ENCODE measurements at regions not wholly inside any gene's neighbourhood (a gene's known extent, or its start where the extent isn't known, plus 50 kb on each side); places are given as distances from the start of the nearest gene placed in this dataset.

DNA sequence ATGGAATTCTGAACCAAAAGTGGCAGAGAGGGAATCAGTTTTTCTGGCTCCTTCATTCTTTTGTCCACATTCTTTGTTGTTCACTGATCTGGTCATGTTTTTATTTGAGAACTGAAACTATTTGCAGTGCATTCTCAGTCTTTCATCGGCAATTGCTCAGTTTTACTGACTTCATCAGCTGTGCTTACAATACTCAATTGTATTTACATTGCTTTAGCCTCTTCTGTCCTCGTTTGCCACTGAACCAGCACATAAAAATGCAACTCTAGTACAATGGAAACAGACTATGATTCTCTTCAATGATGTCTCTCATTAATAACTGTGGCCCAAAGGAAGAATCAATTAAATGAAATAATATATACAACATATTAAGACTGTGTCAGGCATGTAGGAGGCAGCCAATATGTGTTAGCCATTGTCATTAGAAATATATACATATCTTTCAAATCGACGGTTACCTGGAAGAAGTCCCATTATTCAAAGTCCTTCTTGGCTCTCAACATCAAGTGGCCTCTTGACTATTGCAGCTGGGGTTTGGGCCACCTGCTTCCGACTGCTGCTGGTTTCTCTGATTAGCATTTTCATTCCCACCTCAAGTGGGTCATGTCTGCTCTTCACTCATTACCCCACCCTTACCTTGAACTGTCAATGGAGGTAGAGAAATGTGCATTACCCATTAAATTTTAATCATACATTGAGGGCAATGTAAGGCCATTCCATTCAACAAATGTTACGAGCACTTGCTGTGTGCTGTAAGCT, 600.1 kb downstream of the INSC start:
- Histone ChIP-seq H3K9me3 (ENCODE audit: control insufficient read depth, insufficient read depth, low read length) (no peaks in the 10 kb centered on the region), H3K27me3 (ENCODE audit: control insufficient read depth, insufficient read depth, low read length) (peaks cover 9% of the 10 kb centered on the region), H3K4me1 (ENCODE audit: control insufficient read depth, insufficient read depth, low read length) (peaks cover 11% of the 10 kb centered on the region), H3K4me3 (ENCODE audit: low read depth, low read length) (no peak overlapping the region), H3K36me3 (ENCODE audit: control insufficient read depth, insufficient read depth, low read length) (no peaks in the 10 kb centered on the region), H3K9ac (ENCODE audit: low read depth, low read length) (no peak overlapping the region)

GRCh38 chr11:15716550-15716949, 601.8 kb downstream of the INSC start:
- Histone ChIP-seq H3K4me3 (ENCODE audit: low read depth, low read length) (no peak overlapping the region), H3K4me1 (ENCODE audit: control insufficient read depth, insufficient read depth, low read length) (peaks cover 1% of the 10 kb centered on the region), H3K27me3 (ENCODE audit: control insufficient read depth, insufficient read depth, low read length) (no peaks in the 10 kb centered on the region), H3K36me3 (ENCODE audit: control insufficient read depth, insufficient read depth, low read length) (peaks cover 2% of the 10 kb centered on the region), H3K9ac (ENCODE audit: low read depth, low read length) (no peak overlapping the region), H3K9me3 (ENCODE audit: control insufficient read depth, insufficient read depth, low read length) (no peaks in the 10 kb centered on the region)

GRCh38 chr11:15720460-15720859, 605.7 kb downstream of the INSC start:
- no peaks in the 10 kb centered on the region for H3K27me3 ChIP-seq (ENCODE audit: control insufficient read depth, insufficient read depth, low read length)
- no peaks in the 10 kb centered on the region for H3K4me1 ChIP-seq (ENCODE audit: control insufficient read depth, insufficient read depth, low read length)
- H3K9ac ChIP-seq (ENCODE audit: low read depth, low read length), result no peak overlapping the region
- peaks cover 2% of the 10 kb centered on the region for H3K36me3 ChIP-seq (ENCODE audit: control insufficient read depth, insufficient read depth, low read length)
- H3K4me3 ChIP-seq (ENCODE audit: low read depth, low read length), result no peak overlapping the region
- no peaks in the 10 kb centered on the region for H3K9me3 ChIP-seq (ENCODE audit: control insufficient read depth, insufficient read depth, low read length)

DNA sequence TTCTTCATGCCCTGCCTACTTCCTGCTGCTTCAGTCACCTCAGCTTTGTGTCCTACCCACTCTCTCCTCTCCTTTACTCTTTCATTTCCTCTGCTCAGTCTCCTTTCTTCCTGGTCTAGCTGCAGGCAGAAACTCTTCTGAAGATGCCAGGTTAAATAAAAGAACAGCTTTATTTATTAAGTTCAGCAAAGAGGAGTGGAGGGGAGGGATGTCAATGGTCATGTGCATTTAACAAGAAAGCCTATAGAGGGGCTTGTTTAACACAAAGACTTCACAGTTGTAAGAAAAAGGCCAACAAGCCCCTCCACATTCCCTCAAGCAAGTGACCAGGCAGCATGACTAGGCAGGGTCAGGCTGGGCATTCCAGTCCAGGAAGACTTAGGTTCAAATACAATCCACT, 609.2 kb downstream of the INSC start:
- H3K36me3 ChIP-seq (ENCODE audit: control insufficient read depth, insufficient read depth, low read length), result peaks cover 2% of the 10 kb centered on the region
- H3K4me3 ChIP-seq (ENCODE audit: low read depth, low read length), result no peak overlapping the region
- no peak overlapping the region for H3K9ac ChIP-seq (ENCODE audit: low read depth, low read length)
- H3K27me3 ChIP-seq (ENCODE audit: control insufficient read depth, insufficient read depth, low read length), result no peaks in the 10 kb centered on the region
- H3K4me1 ChIP-seq (ENCODE audit: control insufficient read depth, insufficient read depth, low read length), result no peaks in the 10 kb centered on the region
- H3K9me3 ChIP-seq (ENCODE audit: control insufficient read depth, insufficient read depth, low read length), result no peaks in the 10 kb centered on the region

GRCh38 chr11:15724601-15725000, 609.9 kb downstream of the INSC start:
- Histone ChIP-seq H3K9ac (ENCODE audit: low read depth, low read length) (no peak overlapping the region), H3K27me3 (ENCODE audit: control insufficient read depth, insufficient read depth, low read length) (no peaks in the 10 kb centered on the region), H3K4me1 (ENCODE audit: control insufficient read depth, insufficient read depth, low read length) (no peaks in the 10 kb centered on the region), H3K4me3 (ENCODE audit: low read depth, low read length) (no peak overlapping the region), H3K36me3 (ENCODE audit: control insufficient read depth, insufficient read depth, low read length) (peaks cover 2% of the 10 kb centered on the region), H3K9me3 (ENCODE audit: control insufficient read depth, insufficient read depth, low read length) (no peaks in the 10 kb centered on the region)

- no peak overlapping the region for H3K4me3 ChIP-seq (ENCODE audit: low read depth, low read length)
- peaks cover 2% of the 10 kb centered on the region for H3K36me3 ChIP-seq (ENCODE audit: control insufficient read depth, insufficient read depth, low read length)
- H3K27me3 ChIP-seq (ENCODE audit: control insufficient read depth, insufficient read depth, low read length), result no peaks in the 10 kb centered on the region
- no peak overlapping the region for H3K9ac ChIP-seq (ENCODE audit: low read depth, low read length)
- H3K9me3 ChIP-seq (ENCODE audit: control insufficient read depth, insufficient read depth, low read length), result no peaks in the 10 kb centered on the region
- H3K4me1 ChIP-seq (ENCODE audit: control insufficient read depth, insufficient read depth, low read length), result no peaks in the 10 kb centered on the region
These were observed 610.5 kb downstream of the INSC start for GRCh38 chr11:15725246-15725645.

GRCh38 chr11:15726221-15726746, 611.6 kb downstream of the INSC start:
- Histone ChIP-seq H3K9ac (ENCODE audit: low read depth, low read length) (no peak overlapping the region), H3K9me3 (ENCODE audit: control insufficient read depth, insufficient read depth, low read length) (no peaks in the 10 kb centered on the region), H3K36me3 (ENCODE audit: control insufficient read depth, insufficient read depth, low read length) (no peaks in the 10 kb centered on the region), H3K4me3 (ENCODE audit: low read depth, low read length) (no peak overlapping the region), H3K4me1 (ENCODE audit: control insufficient read depth, insufficient read depth, low read length) (no peaks in the 10 kb centered on the region), H3K27me3 (ENCODE audit: control insufficient read depth, insufficient read depth, low read length) (no peaks in the 10 kb centered on the region)

- Histone ChIP-seq H3K27me3 (ENCODE audit: control insufficient read depth, insufficient read depth, low read length) (no peaks in the 10 kb centered on the region), H3K4me3 (ENCODE audit: low read depth, low read length) (no peak overlapping the region), H3K9me3 (ENCODE audit: control insufficient read depth, insufficient read depth, low read length) (no peaks in the 10 kb centered on the region), H3K4me1 (ENCODE audit: control insufficient read depth, insufficient read depth, low read length) (no peaks in the 10 kb centered on the region), H3K9ac (ENCODE audit: low read depth, low read length) (no peak overlapping the region), H3K36me3 (ENCODE audit: control insufficient read depth, insufficient read depth, low read length) (no peaks in the 10 kb centered on the region)
These were observed 612.3 kb downstream of the INSC start for GRCh38 chr11:15726893-15727519.

- H3K9ac ChIP-seq (ENCODE audit: low read depth, low read length), result no peak overlapping the region
- no peaks in the 10 kb centered on the region for H3K36me3 ChIP-seq (ENCODE audit: control insufficient read depth, insufficient read depth, low read length)
- H3K27me3 ChIP-seq (ENCODE audit: control insufficient read depth, insufficient read depth, low read length), result no peaks in the 10 kb centered on the region
These were observed 612.8 kb downstream of the INSC start for GRCh38 chr11:15727520-15727914.

GRCh38 chr11:15728207-15728606, 613.5 kb downstream of the INSC start:
- Histone ChIP-seq H3K27me3 (ENCODE audit: control insufficient read depth, insufficient read depth, low read length) (no peaks in the 10 kb centered on the region), H3K4me3 (ENCODE audit: low read depth, low read length) (no peak overlapping the region), H3K4me1 (ENCODE audit: control insufficient read depth, insufficient read depth, low read length) (no peaks in the 10 kb centered on the region), H3K36me3 (ENCODE audit: control insufficient read depth, insufficient read depth, low read length) (no peaks in the 10 kb centered on the region), H3K9ac (ENCODE audit: low read depth, low read length) (no peak overlapping the region), H3K9me3 (ENCODE audit: control insufficient read depth, insufficient read depth, low read length) (no peaks in the 10 kb centered on the region)

More at GRCh38 chr11:15727520-15727914, 612.8 kb downstream of the INSC start:
- Histone ChIP-seq H3K4me1 (ENCODE audit: control insufficient read depth, insufficient read depth, low read length) (no peaks in the 10 kb centered on the region), H3K9me3 (ENCODE audit: control insufficient read depth, insufficient read depth, low read length) (no peaks in the 10 kb centered on the region), H3K4me3 (ENCODE audit: low read depth, low read length) (no peak overlapping the region)

DNA sequence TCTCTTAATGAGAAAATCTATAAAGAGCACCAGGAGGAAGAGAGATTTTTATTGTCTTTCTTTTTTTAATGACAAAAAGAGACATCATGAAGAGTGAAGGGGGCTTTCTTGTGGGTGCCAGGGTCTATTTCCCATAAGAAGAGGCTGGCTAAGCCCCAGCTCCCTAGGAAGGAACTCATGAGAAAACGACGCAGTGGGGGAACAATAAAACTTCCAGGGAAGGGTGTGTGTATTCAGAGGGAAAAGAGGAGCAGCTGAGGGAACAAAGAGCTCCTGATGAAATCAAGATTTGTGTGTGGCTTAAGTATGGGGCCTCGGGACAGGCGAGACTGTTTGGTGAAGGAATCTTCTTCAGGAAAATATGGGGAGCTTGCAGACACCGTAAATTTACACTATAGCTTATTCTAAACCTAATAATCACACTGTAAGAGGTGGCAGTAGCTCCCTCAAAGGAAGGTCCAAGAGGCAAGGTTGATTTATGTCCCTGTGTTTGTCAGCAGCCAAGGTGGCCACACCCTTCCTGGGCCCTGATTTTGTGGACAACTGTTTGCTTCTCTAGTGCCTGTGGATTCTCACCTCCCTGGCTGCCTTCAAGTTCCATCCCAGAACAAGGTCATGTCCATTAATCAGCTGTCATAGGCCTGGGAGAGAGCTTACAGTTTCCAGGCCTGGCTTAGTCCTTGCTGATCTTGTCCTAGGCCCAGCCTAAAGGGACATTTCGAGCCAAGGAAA, 615.7 kb downstream of the INSC start:
- H3K36me3 ChIP-seq (ENCODE audit: control insufficient read depth, insufficient read depth, low read length), result no peaks in the 10 kb centered on the region
- no peaks in the 10 kb centered on the region for H3K9me3 ChIP-seq (ENCODE audit: control insufficient read depth, insufficient read depth, low read length)
- no peaks in the 10 kb centered on the region for H3K27me3 ChIP-seq (ENCODE audit: control insufficient read depth, insufficient read depth, low read length)
- H3K4me3 ChIP-seq (ENCODE audit: low read depth, low read length), result no peak overlapping the region
- H3K9ac ChIP-seq (ENCODE audit: low read depth, low read length), result no peak overlapping the region
- H3K4me1 ChIP-seq (ENCODE audit: control insufficient read depth, insufficient read depth, low read length), result no peaks in the 10 kb centered on the region

Data from iPS-15b (cell line).